RCC 7860 (cell line): ENCODE measurements at regions not wholly inside any gene's neighbourhood (a gene's known extent, or its start where the extent isn't known, plus 50 kb on each side); places are given as distances from the start of the nearest gene placed in this dataset.

ENCODE experiments used
- DNase-seq: peaks from one replicate; pipeline ENCODE4 v3.0.0-alpha.2; 2015; ENCODE audit warnings: low spot score
- FAIRE-seq: peaks from 2 replicates; lab custom pipeline; 2012; peaks lifted over from hg19 to GRCh38; lab: Jason Lieb, UNC

DNA sequence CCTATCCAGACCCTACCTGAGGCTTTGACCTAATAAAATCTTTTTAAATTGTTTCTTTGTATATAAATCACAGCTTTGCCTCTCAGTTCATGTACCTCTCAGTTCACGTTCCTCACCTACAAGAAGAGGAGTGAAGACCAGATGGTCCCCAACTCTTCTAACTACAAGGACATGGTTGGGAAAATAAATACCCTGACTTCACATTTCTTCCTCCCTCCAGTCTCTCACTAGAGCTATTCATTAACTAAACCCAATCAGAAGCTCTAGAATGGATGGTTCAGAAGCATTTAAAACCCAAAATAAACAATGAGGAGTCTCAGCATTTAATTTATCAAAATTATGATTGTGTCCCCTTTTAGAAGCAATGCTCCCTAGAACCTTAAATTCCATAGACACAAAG, 97.3 kb upstream of the AGTR1 start:
- FAIRE-seq (no peak), DNase-seq (no peak)

DNA sequence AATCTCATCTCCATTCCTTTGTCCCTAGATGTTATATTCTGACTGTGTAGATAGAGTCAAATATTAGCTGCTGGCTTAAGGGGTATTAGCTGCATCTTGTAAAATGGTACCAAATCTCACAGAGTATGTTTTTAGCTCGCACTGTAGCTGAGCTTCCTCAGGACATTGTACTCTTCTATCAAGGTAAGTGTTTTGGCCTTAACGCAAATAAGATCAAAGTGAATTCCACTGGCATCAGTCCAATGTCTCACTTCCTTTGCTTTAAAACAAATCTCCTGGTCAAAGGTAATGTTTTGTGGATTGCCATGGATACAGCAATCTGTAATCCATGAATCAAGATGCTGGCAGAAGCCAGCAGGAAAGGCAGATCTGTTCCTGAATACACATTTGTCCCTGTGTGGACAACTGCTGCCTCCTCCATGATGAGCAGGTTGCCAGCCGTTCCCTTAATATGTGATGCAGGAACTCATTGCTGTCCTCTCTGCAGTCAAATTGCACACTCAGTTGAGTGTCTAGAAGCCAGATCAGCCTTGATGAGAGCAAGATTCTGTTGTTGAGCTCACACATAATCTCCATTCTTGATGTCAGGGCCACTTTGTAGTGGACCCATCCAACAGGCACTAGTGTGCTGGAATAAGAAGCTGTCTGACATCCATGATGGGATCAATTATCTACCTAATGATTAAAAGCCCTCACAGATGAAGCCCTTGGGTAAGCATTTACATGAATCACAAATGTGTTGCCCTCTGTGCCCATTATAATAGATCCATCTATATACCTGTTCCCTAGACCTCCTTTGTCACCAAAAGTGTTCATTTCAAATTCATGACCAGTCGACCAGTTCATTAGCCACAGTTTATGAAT, 96.6 kb upstream of the AGTR1 start:
- no peak for FAIRE-seq
- DNase-seq: no peak

DNA sequence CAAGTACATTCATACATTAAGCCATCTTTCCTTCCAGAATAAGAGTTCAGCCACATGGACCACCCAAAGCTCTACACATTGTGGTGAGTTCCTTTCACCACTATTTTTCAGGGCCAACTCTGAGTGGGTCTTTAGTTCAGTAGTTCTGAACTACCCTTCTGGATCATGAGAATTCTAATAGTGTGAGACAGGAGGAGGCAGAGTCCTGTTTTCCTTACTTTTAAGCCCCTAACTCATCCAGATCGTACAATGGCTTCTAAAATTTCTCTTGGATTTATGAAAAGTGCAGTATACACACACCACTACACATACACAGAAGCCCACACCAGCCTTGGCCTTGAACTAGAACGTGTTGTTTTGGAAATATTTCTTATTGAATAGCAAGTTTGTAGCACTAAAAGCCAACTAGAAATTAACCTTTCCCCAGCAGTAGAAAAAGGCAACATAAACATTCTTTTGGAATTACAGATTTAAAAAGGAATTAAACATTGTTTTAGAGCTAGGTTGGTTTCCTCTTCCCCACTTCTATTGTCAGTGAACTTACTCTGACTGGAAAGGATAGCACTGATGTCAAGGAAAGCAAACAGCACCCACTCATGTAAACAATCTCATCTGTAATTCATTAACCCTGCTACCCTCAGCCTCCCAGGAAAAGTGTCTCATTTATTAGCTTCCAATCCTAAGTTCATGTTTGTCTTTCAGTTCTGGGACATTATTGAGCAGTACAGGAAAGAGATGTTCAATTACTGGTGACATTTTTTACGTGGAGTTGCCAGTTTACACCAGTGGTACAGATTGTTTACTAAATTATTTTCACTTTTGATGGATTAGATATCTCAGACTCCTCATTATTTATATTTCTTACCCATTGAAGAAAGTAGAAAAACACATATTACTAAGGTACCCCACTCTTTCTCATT, 95.7 kb upstream of the AGTR1 start:
- no peak for FAIRE-seq
- no peak for DNase-seq

DNA sequence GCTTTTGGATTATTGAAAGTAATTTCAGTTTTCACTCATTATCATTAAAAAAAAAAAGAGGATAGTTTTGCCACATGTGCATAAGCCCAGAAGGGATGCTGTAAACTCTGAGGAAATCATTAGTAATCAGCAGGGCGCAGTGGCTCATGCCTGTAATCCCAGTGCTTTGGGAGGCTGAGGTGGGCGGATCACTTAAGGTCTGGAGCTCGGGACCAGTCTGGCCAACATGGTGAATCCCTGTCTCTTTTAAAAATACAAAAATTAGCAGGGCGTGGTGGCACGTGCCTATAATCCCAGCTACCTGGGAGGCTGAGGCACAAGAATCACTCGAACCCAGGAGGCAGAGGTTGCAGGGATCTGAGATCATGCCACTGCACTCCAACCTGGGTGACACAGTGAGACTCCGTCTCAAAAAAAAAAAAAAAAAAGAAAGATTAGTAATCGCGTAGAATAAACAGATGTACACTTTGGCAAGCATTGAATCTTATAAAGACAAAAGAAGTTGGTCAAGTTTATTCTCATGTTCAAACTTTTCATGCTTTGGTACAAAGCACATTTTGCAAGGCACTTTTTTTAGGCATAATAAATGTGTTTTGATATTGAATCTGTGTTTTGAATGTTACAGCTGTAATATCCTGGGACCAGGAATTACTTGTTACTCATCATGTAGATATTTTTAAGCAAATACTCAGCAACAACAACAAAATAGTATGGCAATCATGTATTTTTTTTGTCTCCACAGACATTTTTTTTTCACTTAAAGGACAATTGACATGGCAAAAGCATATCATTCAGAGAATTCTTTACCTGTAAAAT, 93.2 kb upstream of the AGTR1 start:
- FAIRE-seq (no peak), DNase-seq (no peak)

DNA sequence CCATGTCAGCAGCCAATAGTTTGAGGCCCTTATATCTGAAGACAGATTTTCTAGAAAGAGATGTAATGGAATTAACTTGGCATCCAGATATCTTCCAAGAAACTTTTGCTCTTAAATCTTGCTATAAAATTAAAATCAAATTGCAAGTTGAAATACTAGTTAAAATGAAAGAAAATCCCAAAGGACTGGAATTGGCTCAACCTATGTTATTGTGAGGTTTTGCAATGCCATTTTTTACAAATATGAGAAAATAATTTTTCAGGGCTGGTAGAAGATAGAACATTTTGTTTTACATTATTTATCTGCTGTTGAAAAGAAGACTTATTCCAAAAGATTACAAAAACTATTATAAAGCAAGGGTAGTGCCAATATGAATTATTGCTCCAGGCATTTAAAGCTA, 92.2 kb upstream of the AGTR1 start:
- FAIRE-seq (no peak), DNase-seq (no peak)

DNA sequence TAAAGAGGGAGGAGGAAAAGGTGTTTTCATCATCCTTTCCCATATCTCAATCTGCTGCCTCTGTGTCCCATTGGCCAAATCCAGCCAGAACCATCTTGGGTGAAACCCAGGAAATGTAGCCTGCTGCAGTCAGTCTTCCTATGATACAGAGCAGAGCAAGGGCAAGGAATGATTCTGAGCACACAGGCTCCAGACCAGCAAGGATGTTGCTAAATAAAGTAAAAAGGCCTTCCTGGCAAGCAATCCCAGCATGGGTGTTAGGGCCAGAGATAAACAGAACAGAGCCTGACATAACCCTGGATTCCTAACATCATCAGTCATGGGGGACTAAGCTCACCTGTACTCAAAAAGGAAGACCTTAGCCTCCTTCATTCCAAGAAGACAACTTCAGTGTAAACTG, 90.7 kb upstream of the AGTR1 start:
- FAIRE-seq (no peak), DNase-seq (no peak)

DNA sequence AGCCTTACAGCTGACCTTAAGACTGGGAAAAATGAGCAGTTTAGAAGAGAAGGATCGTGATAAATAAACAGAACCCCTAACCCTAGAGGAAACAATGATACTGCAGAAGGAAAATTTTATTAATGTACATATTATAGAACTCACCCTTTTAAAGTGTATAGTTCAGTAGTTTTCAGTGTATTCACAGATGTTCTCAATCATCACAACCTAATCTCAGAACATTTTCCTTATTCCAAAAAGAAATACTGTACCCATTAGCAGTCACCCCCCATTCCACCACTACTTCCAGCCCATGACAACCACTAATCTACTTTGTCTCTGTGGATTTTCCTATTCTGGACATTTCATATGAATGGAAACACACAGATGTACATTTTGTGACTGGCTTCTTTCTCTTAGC, 90.2 kb upstream of the AGTR1 start:
- FAIRE-seq: no peak
- DNase-seq: no peak

DNA sequence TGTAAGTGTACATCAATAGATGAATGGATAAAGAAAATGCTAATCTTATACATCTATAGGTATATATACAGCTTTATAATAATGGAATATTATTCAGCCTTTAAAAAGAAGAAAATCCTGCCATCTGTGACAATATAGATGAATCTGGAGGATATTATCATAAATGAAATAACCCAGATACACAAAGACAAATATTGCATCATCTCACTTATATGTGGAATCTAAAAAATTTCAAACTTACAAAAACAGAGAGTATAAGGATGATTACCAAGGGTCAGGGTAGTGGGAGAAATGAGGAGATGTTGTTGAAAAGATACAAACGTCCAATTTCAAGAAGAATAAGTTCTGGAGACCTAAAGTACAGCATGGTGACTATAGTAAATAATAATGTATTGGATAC, 85.4 kb upstream of the AGTR1 start:
- FAIRE-seq: no peak
- DNase-seq: no peak

DNA sequence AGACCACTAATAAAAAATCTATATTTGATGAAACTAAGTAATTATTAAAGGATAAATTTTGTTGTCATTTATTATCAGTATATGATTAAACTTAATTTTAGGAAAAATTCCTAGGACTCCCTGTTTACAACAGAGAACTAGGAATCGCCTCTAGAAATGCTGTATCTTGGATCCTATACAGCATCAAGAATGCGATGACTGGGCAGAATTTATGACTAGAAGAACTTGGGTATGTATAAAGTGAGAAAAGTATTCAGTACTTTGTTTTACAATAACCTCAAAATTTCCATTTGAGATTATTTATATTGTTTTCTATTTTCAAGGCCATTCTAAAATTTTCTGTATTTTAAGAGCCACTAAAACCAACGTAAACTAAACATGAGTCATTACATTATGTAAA, 82.3 kb upstream of the AGTR1 start:
- no peak for FAIRE-seq
- DNase-seq: no peak

DNA sequence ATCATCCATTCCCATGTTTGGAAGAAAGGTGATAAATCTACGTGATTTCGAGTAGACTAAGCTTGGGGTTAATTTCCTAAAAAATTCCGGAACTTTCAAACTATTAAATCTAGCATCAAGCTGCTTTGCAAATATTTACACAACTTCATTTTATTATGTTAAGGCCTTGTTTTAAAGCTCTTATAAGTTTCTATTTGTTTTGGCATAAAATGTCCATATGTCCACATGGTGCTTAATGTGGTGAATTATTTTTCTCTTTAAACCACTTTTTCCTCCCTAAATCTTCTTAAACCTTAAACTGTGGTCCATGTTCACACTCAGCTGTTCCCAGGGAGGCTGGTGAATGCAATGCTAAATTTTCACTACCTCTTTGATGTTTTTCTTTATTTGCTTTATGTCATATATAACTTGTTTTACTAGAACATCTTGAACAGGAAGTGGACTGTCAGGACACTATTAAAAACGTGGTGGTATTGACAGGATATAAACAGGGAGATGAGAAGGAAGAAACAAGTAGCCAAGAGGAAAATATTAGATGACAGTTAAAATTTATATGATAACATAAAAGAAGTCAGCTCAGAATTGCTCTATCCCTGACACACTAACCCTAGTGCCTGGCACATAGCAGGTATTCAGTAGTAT, 72.5 kb upstream of the AGTR1 start:
- DNase-seq (no peak), FAIRE-seq (no peak)

DNA sequence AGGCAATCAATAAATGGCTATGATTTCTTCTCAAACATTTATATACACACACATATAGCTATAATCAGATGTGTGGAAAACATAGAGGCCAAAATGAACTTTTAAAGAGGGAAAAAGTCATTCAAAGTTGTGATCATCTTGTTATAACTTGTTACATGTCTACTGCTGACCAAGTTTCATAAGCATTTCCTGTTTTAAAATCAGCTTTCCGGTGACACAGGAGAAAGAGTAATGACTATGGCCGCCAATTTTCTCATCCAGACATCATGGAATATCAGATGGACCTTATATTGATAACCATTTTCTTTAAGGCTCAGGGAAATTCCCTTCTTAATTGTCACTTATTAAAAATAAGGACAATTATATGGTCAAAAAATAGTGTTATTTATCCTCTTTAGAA, 71.7 kb upstream of the AGTR1 start:
- DNase-seq (no peak), FAIRE-seq (no peak)

DNA sequence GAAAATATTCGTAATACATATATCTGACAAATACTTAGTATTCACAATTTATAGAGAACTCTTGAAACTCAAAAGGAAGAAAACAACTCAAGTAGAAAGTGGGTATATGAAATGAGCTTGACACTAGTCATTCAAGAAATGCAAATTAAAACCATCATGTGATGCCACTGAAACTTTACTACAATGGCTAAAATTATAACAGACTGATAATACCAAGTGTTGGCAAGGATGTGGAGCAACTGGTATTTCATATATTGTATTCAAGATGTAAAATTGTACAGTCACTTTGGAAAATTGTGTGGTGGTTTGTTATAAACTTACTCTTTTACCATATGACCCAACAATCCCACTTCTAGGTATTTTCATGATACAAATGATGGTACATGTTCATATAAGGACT, 68.7 kb upstream of the AGTR1 start:
- no peak for DNase-seq
- FAIRE-seq: no peak

DNA sequence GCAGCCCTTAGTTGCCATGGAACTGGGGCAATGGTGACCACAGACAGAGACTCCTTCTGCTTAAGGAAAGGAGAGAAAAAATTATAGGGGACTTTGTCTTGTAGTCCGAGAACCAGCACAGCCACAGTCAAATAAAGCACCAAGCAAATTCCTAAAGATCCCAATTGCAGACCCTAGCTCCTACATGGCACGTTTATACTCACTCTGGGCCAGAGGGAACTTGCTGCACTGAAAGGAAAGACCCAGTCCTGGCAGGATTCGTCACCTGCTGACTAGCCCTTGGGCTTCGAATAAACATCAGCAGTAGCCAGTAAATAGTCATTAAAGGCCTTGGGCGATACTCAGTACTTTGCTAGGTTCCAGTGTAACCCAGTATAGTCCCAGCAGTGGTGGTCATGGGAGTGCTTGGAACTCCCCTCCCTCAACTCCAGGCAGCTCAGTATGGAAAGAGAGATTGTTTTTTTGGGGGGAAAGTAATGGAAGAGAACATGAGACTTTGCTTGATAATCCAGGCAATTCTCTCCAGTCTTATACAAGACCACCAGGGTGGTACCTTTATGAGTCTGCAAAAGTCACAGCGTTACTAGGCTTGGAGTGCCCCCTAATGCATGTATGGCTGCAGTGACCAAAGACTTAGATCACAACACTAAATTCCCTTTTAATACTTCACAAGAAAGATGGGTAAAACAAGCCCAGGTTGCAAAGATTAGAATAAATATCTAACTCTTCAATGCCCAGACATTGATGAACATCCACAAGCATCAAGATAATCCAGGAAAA, 66.4 kb upstream of the AGTR1 start:
- no peak for FAIRE-seq
- no peak for DNase-seq

DNA sequence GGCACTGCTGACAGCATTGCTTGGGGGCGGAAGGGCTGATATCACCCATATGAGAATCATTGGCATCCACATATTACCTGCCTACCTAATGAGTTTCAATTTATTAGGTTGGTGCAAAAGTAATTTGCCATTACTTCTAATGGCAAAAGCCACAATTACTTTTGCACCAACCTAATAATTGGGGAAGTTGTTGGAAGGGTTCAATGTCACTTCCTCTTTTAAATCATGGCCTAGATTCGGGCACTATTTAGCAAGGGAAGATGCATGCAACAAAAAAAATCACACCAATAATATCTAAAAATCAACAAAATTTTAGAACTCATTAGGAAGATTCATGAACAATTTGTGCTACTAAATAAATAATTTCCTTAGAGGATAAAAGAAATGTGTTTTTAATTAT, 56.0 kb upstream of the AGTR1 start:
- FAIRE-seq (no peak), DNase-seq (no peak)

DNA sequence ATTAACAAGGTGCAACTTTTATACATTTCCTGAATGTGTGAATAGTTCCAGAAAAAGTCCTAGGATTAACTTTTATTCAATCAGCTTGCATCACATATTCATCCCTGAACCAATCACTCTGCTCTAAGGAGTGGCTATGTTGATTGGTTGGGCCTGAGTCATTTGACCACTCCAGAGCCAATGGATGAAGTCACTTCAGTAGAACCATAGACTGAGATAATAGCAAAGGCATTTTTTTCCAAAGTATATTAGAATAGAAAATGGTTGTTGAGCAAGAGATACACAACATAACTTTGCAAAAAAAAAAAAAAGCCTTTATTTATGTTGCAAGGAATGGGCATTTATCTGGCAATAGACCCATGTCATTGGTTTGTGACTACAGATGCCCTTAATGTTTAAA, 55.5 kb upstream of the AGTR1 start:
- DNase-seq: no peak
- FAIRE-seq: no peak

DNA sequence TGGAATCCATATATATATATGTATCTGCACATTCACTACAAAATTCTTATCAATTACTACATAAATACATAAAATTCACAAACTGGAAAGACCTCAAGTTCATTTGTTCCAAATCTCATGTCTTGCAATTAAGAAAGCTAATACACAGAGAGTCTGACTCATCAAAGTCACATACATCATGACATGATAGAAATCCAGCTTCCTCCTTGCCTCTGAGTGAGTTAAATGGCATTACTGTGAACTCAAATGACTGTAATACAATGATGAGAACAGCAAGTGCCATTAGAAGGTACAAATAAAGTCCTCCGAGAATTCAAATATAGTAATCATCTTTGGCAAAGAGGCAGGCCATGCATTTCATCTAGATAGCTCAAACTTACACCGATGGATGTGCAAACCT, 55.1 kb upstream of the AGTR1 start:
- DNase-seq (no peak), FAIRE-seq (no peak)

DNA sequence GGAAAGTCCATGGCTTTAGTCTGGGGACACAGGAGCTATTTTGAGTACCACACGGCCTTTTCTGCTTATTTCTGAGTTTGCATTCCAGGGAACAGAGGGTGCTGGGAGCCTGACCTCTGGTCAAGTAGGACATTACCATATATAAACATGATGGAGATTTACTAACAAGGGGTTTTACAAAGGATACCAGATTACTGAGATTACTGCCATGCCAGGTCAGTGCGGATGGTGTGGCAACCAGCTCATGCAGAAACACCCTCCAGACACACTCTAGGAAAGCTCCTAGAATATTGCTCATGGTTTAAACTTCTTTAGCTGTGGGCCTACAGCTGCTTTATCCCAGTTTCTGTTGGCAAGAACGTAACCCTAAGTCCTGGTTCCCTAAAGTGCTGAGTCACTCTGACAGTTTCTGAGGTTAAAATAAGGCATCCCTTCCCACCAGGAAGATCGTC, 54.3 kb upstream of the AGTR1 start:
- DNase-seq (peak; percentile 51), FAIRE-seq (no peak)

DNA sequence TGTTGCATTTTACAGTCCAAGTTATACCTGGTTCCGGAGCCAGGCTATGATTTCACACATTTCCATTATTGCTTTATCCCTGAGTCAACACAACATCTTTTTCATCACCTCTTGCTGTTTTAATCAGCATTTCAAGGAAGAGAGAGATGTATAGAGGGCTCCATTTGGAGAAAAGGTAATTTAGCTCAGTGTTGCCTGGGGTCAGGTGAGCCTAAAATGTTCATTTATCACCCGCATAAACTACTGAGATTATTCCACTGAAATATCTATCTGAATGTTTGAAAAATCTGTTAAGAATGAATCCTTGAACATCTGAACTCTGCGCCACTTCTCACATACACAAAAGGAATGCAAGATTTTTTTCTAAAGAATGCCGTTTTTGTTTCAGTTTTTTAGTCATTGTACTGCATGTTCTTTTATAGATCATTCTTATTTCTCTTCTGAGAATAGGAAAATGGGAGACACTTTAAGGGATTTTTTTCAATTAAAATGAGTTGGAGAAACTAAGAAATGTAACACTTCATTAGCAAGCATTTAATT, 51.5 kb upstream of the AGTR1 start:
- FAIRE-seq (no peak), DNase-seq (no peak)
